Renal cortex interstitium (tissue), 11 donors: ENCODE measurements at regions not wholly inside any gene's neighbourhood (a gene's known extent, or its start where the extent isn't known, plus 50 kb on each side); places are given as distances from the start of the nearest gene placed in this dataset.
A peak's percentile ranks its signal among the peaks of the same experiment; 100 is the strongest.

Experiments
- DNase-seq, 11 donors: peaks; one replicate each; pipeline ENCODE4 v3.0.0-alpha.2; 2013; ENCODE audit warnings: low read depth in 9 of 11, low spot score in 4 of 11; ENCODE audit errors: extremely low read depth in 1 of 11

GRCh38 chr12:63419154-63419553 lies 249.1 kb downstream of the DPY19L2 start:
- DNase-seq, result no peak

- DNase-seq, result no peak
These were observed 251.5 kb downstream of the DPY19L2 start for GRCh38 chr12:63416788-63417187.

- DNase-seq, result no peak
These were observed 252.9 kb downstream of the DPY19L2 start for GRCh38 chr12:63415357-63415756.

GRCh38 chr12:63410197-63410596 lies 258.1 kb downstream of the DPY19L2 start:
- no peak for DNase-seq

- DNase-seq, result no peak
These were observed 255.8 kb upstream of the AVPR1A start for GRCh38 chr12:63406781-63407180.

GRCh38 chr12:63404611-63405010 lies 253.6 kb upstream of the AVPR1A start:
- no peak for DNase-seq

- DNase-seq, result no peak
These were observed 252.3 kb upstream of the AVPR1A start for GRCh38 chr12:63403256-63403655.

GRCh38 chr12:63400718-63401117 lies 249.7 kb upstream of the AVPR1A start:
- peak in 1 of 11 donors; percentile 11 for DNase-seq

GRCh38 chr12:63400318-63400717 lies 249.3 kb upstream of the AVPR1A start:
- DNase-seq, result no peak

GRCh38 chr12:63397807-63398206 lies 246.8 kb upstream of the AVPR1A start:
- no peak for DNase-seq

GRCh38 chr12:63396135-63396534 lies 245.1 kb upstream of the AVPR1A start:
- DNase-seq, result no peak

- DNase-seq, result no peak
These were observed 244.0 kb upstream of the AVPR1A start for GRCh38 chr12:63394983-63395382.

GRCh38 chr12:63394349-63394748 lies 243.3 kb upstream of the AVPR1A start:
- DNase-seq, result no peak

GRCh38 chr12:63389211-63389610 lies 238.2 kb upstream of the AVPR1A start:
- DNase-seq, result no peak

GRCh38 chr12:63387771-63388170 lies 236.8 kb upstream of the AVPR1A start:
- DNase-seq, result peak in 5 of 11 donors; percentile 7 to 32 (median 20)

- no peak for DNase-seq
These were observed 231.9 kb upstream of the AVPR1A start for GRCh38 chr12:63382930-63383329.

- no peak for DNase-seq
These were observed 211.8 kb upstream of the AVPR1A start for GRCh38 chr12:63362791-63363190.

- DNase-seq, result no peak
These were observed 211.2 kb upstream of the AVPR1A start for GRCh38 chr12:63362166-63362565.

GRCh38 chr12:63354969-63355368 lies 204.0 kb upstream of the AVPR1A start:
- no peak for DNase-seq

GRCh38 chr12:63353559-63353958 lies 202.6 kb upstream of the AVPR1A start:
- DNase-seq, result no peak

GRCh38 chr12:63351370-63351769 lies 200.4 kb upstream of the AVPR1A start:
- no peak for DNase-seq

GRCh38 chr12:63348556-63348955 lies 197.6 kb upstream of the AVPR1A start:
- DNase-seq, result no peak
